ENCODE measurements at regions not wholly inside any gene's neighbourhood (a gene's known extent, or its start where the extent isn't known, plus 50 kb on each side); places are given as distances from the start of the nearest gene placed in this dataset.

GRCh38 chr2:12262681-12263436 is 453.9 kb upstream of the TRIB2 start:
- TF ChIP-seq, protein P1, sequence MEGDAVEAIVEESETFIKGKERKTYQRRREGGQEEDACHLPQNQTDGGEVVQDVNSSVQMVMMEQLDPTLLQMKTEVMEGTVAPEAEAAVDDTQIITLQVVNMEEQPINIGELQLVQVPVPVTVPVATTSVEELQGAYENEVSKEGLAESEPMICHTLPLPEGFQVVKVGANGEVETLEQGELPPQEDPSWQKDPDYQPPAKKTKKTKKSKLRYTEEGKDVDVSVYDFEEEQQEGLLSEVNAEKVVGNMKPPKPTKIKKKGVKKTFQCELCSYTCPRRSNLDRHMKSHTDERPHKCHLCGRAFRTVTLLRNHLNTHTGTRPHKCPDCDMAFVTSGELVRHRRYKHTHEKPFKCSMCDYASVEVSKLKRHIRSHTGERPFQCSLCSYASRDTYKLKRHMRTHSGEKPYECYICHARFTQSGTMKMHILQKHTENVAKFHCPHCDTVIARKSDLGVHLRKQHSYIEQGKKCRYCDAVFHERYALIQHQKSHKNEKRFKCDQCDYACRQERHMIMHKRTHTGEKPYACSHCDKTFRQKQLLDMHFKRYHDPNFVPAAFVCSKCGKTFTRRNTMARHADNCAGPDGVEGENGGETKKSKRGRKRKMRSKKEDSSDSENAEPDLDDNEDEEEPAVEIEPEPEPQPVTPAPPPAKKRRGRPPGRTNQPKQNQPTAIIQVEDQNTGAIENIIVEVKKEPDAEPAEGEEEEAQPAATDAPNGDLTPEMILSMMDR (IDR thresholded peaks at IDR 0.05) = no peak
- TF ChIP-seq REST (IDR thresholded peaks at IDR 0.05; ENCODE audit: insufficient read depth in 1 of 2, low read depth in 2 of 2, low read length in 1 of 2) (no peak), POLR2AphosphoS5 (IDR thresholded peaks at IDR 0.05; ENCODE audit: low read depth, low read length) (no peak)

Measured in Panc1 (cell line).